HEK293 (cell line): ENCODE measurements at regions not wholly inside any gene's neighbourhood (a gene's known extent, or its start where the extent isn't known, plus 50 kb on each side); places are given as distances from the start of the nearest gene placed in this dataset.

ENCODE experiments used
- CTCF ChIA-PET: fragments of 350-600 bp; formaldehyde crosslinking; extraction: SDS; loops from one replicate; lab custom pipeline; 2021; ENCODE audit warnings: antibody characterized with exemption; lab: Yijun Ruan, JAX
- POLR2A ChIA-PET: fragments of 300-600 bp; formaldehyde crosslinking; extraction: SDS; loops from one replicate; lab custom pipeline; 2020; ENCODE audit warnings: antibody characterized with exemption, inconsistent platforms; lab: Yijun Ruan, JAX
- H3K27ac ChIP-seq: fragments of 200-500 bp; sonication (Bioruptor generic); 2 replicates; pipeline ENCODE4 v1.5.1; 2014; ENCODE audit warnings: low read depth, low read length, control low read depth, inconsistent platforms; ENCODE audit errors: extremely low read depth
- H3K36me3 ChIP-seq, 2 experiments: fragments of 200-500 bp in 1 of 2; sonication (Bioruptor generic) in 1 of 2; 1 replicate in 1 of 2; 2 replicates in 1 of 2; pipeline ENCODE4 v1.5.1; 2014 to 2017; ENCODE audit warnings: inconsistent platforms in 2 of 2, low read length in 2 of 2; ENCODE audit not compliant: control insufficient read depth in 2 of 2, insufficient read depth in 1 of 2
- H3K4me1 ChIP-seq: fragments of 200-500 bp; sonication (Bioruptor generic); 2 replicates; pipeline ENCODE4 v1.5.1; 2014; ENCODE audit warnings: mild to moderate bottlenecking, low read length, inconsistent platforms; ENCODE audit not compliant: control insufficient read depth, insufficient read depth
- H3K4me3 ChIP-seq: 2 replicates; pipeline ENCODE4 v1.5.1; 2011; ENCODE audit warnings: low read depth, mild to moderate bottlenecking, control low read depth, low read length, moderate library complexity
- H3K9me3 ChIP-seq: fragments of 200-500 bp; sonication (Bioruptor generic); 2 replicates; pipeline ENCODE4 v1.5.1; 2014; ENCODE audit warnings: low read depth, low read length, inconsistent platforms; ENCODE audit not compliant: control insufficient read depth, insufficient read depth
- GLI4 ChIP-seq: fragments of 450-650 bp; formaldehyde crosslinking; IDR thresholded peaks from 2 replicates; pipeline ENCODE4 v1.5.1; 2016; ENCODE audit warnings: missing biosample characterization, missing genetic modification characterization
- KLF1 ChIP-seq: fragments of 450-650 bp; formaldehyde crosslinking; IDR thresholded peaks from 2 replicates; pipeline ENCODE4 v1.5.1; 2016; ENCODE audit warnings: missing biosample characterization, missing genetic modification characterization
- KLF10 ChIP-seq: fragments of 450-650 bp; IDR thresholded peaks from 2 replicates; pipeline ENCODE4 v1.5.1; 2018; ENCODE audit warnings: missing biosample characterization, mild to moderate bottlenecking, missing genetic modification characterization
- KLF16 ChIP-seq: fragments of 450-650 bp; formaldehyde crosslinking; IDR thresholded peaks from 2 replicates; pipeline ENCODE4 v1.5.1; 2017; ENCODE audit warnings: missing biosample characterization, missing genetic modification characterization
- ZBTB48 ChIP-seq: fragments of 450-650 bp; formaldehyde crosslinking; IDR thresholded peaks from 2 replicates; pipeline ENCODE4 v1.5.1; 2016; ENCODE audit warnings: missing biosample characterization, missing genetic modification characterization
- ZBTB7A ChIP-seq: fragments of 450-650 bp; formaldehyde crosslinking; IDR thresholded peaks from 2 replicates; pipeline ENCODE4 v1.5.1; 2016; ENCODE audit warnings: low read depth, missing biosample characterization, missing genetic modification characterization
- ZFHX2 ChIP-seq: fragments of 450-650 bp; formaldehyde crosslinking; conservative IDR thresholded peaks from 2 replicates; pipeline ENCODE4 v1.5.1; 2016; ENCODE audit warnings: missing biosample characterization, missing genetic modification characterization
- ZIC2 ChIP-seq: fragments of 450-650 bp; formaldehyde crosslinking; IDR thresholded peaks from 2 replicates; pipeline ENCODE4 v1.5.1; 2016; ENCODE audit warnings: missing biosample characterization, missing genetic modification characterization
- ZNF223 ChIP-seq: fragments of 450-650 bp; formaldehyde crosslinking; IDR thresholded peaks from 2 replicates; pipeline ENCODE4 v1.5.1; 2016; ENCODE audit warnings: missing biosample characterization, missing genetic modification characterization
- ZNF274 ChIP-seq, 2 experiments: fragments of 200-500 bp in 1 of 2; fragments of 450-650 bp in 1 of 2; sonication (Bioruptor generic) in 1 of 2; formaldehyde crosslinking in 1 of 2; IDR thresholded peaks; 2 replicates each; pipeline versions ENCODE4 v1.5.1 to v1.6.1; 2014 to 2016; ENCODE audit warnings: borderline replicate concordance in 1 of 2, inconsistent platforms in 1 of 2, low read length in 1 of 2, missing biosample characterization in 1 of 2, missing genetic modification characterization in 1 of 2
- ZNF335 ChIP-seq: fragments of 450-650 bp; formaldehyde crosslinking; conservative IDR thresholded peaks from 2 replicates; pipeline ENCODE4 v1.5.1; 2016; ENCODE audit warnings: missing biosample characterization, missing genetic modification characterization
- ZNF350 ChIP-seq: fragments of 450-650 bp; formaldehyde crosslinking; IDR thresholded peaks from 2 replicates; pipeline ENCODE4 v1.5.0; 2017; ENCODE audit warnings: missing biosample characterization, mild to moderate bottlenecking, missing genetic modification characterization
- ZNF404 ChIP-seq: fragments of 450-650 bp; formaldehyde crosslinking; IDR thresholded peaks from 2 replicates; pipeline ENCODE4 v1.5.1; 2017; ENCODE audit warnings: missing biosample characterization, missing genetic modification characterization
- ZNF433 ChIP-seq: fragments of 450-650 bp; formaldehyde crosslinking; IDR thresholded peaks from 2 replicates; pipeline ENCODE4 v1.5.1; 2016; ENCODE audit warnings: missing biosample characterization, missing genetic modification characterization, low read depth
- ZNF549 ChIP-seq: fragments of 450-650 bp; IDR thresholded peaks from 2 replicates; pipeline ENCODE4 v1.5.1; 2018; ENCODE audit warnings: missing biosample characterization, missing genetic modification characterization, mild to moderate bottlenecking, inconsistent platforms, moderate library complexity
- ZNF623 ChIP-seq: fragments of 450-650 bp; formaldehyde crosslinking; IDR thresholded peaks from 2 replicates; pipeline ENCODE4 v1.5.1; 2016; ENCODE audit warnings: missing biosample characterization, missing genetic modification characterization
- ZNF626 ChIP-seq: fragments of 450-650 bp; sonication (Bioruptor Pico); formaldehyde crosslinking; IDR thresholded peaks from 2 replicates; pipeline ENCODE4 v1.5.1; 2018; ENCODE audit warnings: missing biosample characterization, missing genetic modification characterization, inconsistent platforms
- ZNF658 ChIP-seq: fragments of 450-650 bp; formaldehyde crosslinking; IDR thresholded peaks from 2 replicates; pipeline ENCODE4; 2016; ENCODE audit warnings: missing biosample characterization, missing genetic modification characterization
- ZNF776 ChIP-seq: fragments of 450-650 bp; formaldehyde crosslinking; IDR thresholded peaks from 2 replicates; pipeline ENCODE4 v1.5.0; 2017; ENCODE audit warnings: missing biosample characterization, missing genetic modification characterization, borderline replicate concordance
- ZNF785 ChIP-seq: fragments of 450-650 bp; formaldehyde crosslinking; IDR thresholded peaks from 2 replicates; pipeline ENCODE4 v1.5.1; 2016; ENCODE audit warnings: missing biosample characterization, missing genetic modification characterization
- ZXDB ChIP-seq: fragments of 450-650 bp; formaldehyde crosslinking; IDR thresholded peaks from 2 replicates; pipeline ENCODE4 v1.5.1; 2016; ENCODE audit warnings: missing biosample characterization, missing genetic modification characterization
- TF ChIP-seq, protein P1 (sequence below): sonication (generic); formaldehyde crosslinking; IDR thresholded peaks from 2 replicates; pipeline ENCODE4 v1.8.1; 2022; ENCODE audit warnings: mild to moderate bottlenecking, moderate library complexity, missing genetic modification reagents
- TF ChIP-seq, protein P2 (sequence below): fragments of 450-650 bp; formaldehyde crosslinking; IDR thresholded peaks from 2 replicates; pipeline ENCODE4 v1.5.1; 2016; ENCODE audit warnings: missing biosample characterization, missing genetic modification characterization, low read depth
- TF ChIP-seq, protein P3 (sequence below): fragments of 450-650 bp; formaldehyde crosslinking; IDR thresholded peaks from 2 replicates; pipeline ENCODE4 v1.5.1; 2017; ENCODE audit warnings: missing biosample characterization, missing genetic modification characterization

DNA sequence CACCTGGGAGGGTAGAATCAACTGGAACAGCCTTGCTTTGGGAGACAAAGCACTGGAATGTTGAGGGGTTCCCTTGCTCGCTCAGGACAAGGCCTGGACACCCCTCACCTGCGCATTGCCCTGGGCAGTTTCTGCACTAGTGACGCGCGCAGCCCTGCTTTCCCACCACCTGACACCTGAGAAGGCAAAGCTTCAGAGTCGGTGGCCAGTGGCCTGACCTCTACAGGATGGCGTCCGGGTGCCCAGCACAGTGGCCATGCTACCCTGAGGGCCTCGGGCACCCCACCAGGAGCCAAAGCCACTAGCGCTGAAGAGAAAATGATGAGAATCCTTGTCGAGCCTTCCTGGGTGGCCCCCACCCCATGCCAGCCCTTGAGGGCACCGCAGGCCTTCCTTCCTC is 161.3 kb downstream of the OLFM1 start:
- no peaks in the 10 kb centered on the region for H3K4me1 ChIP-seq
- no peak overlapping the region for H3K4me3 ChIP-seq
- ChIA-PET CTCF (interaction anchor here (0.6 kb wide), 1 partner anchor 35 kb away, joined by 3 read pairs; no protein-coding TSS in a partner anchor), POLR2A (no interaction called here)
- no peak for TF ChIP-seq ZNF223 (tag by site-specific recombination)
- H3K27ac ChIP-seq: no peak overlapping the region
- no peaks in the 10 kb centered on the region for H3K36me3 ChIP-seq
- no peaks in the 10 kb centered on the region for H3K9me3 ChIP-seq

DNA sequence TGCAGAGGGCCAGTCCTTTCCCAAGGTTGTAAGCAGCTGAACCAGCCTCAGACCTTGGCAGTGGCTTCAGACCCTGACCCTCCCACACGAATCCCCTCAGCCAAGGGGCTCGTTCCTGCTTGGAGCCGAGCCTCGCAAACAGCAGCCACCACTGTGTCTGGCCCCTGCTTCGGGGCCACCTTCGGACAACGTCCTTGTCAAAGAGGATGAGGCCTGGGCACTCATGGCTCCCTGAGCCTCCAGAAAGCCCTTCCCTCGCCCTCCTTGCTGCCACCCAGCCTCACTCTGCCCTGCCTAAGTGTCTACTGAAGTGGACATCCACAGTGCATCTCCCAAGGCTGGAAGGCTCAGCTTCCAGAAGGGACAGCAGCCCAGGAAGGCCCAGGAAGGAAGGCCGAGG is 161.7 kb downstream of the OLFM1 start:
- H3K9me3 ChIP-seq: no peaks in the 10 kb centered on the region
- no peak overlapping the region for H3K27ac ChIP-seq
- no peaks in the 10 kb centered on the region for H3K4me1 ChIP-seq
- H3K4me3 ChIP-seq: no peak overlapping the region
- TF ChIP-seq ZNF785 (no peak), ZBTB48 (no peak), ZNF350 (no peak), ZNF274 (IDR thresholded peaks at IDR 0.05; ENCODE audit: low read length) (no peak), ZNF274 (tag by site-specific recombination; IDR thresholded peaks at IDR 0.05; ENCODE audit: borderline replicate concordance) (no peak), ZNF433 (tag by site-specific recombination) (no peak), ZNF626 (tag by site-specific recombination) (no peak), ZFHX2 (tag by site-specific recombination) (no peak), ZNF658 (tag by site-specific recombination) (no peak), ZNF623 (tag by site-specific recombination) (no peak), KLF10 (tag by site-specific recombination) (no peak), KLF16 (tag by site-specific recombination) (no peak), ZNF404 (tag by site-specific recombination) (no peak)
- ChIA-PET CTCF (no interaction called here), POLR2A (no interaction called here)
- no peaks in the 10 kb centered on the region for H3K36me3 ChIP-seq

DNA sequence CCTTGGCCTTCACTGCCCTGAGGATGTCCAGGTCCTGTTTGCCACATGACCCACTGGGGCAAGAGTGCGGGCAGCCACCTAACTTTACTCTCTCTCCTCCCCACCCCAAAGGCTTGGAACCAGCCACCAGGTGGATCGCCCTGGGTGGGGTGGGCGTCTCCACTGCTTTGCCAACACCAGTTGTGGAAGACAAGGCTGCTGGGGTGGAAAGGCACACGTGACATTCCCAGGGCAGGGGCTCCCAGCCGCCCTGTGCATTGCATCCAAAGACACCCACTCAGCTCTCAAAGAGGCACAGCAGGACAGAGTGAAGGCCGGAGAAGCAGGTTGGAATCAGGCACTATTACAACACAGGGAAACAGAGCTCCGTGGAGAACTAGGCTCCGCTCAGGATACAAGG is 162.2 kb downstream of the OLFM1 start:
- Histone ChIP-seq H3K4me1 (no peaks in the 10 kb centered on the region), H3K27ac (no peak overlapping the region), H3K36me3 (no peaks in the 10 kb centered on the region), H3K9me3 (no peaks in the 10 kb centered on the region), H3K4me3 (no peak overlapping the region)
- TF ChIP-seq ZNF350 (no peak), KLF1 (tag by site-specific recombination) (peak; percentile 46; the same call in 1 of the 2 replicates)
- ChIA-PET CTCF (no interaction called here), POLR2A (no interaction called here)

DNA sequence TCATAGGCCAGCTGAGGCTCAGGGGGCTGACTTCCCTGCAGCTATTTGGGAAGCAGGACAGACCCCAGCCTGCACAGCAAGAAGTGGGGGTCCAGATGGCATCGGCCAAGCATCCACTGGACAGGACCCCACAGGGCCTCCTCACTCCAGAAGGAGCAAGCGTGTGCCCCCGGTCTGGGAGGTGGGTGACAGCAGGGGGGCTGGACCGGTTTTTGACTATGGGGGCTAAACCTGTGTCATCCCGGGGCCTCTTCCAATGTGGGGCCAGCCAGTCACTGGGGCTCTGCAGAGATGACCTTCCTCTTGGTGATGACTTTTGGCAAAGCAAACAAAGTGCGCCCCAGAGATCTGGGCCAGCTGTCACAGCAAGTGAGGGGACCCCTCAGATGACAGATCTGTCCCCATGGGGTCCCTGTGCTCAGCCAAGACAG is 163.9 kb downstream of the OLFM1 start:
- H3K27ac ChIP-seq: no peak overlapping the region
- POLR2A ChIA-PET: no interaction called here
- TF ChIP-seq ZNF776 (tag by site-specific recombination) (no peak), KLF1 (tag by site-specific recombination) (no peak), ZNF549 (tag by site-specific recombination) (no peak), ZNF335 (tag by site-specific recombination) (no peak), ZXDB (tag by site-specific recombination) (no peak), ZIC2 (tag by site-specific recombination) (no peak), GLI4 (tag by site-specific recombination) (no peak), ZBTB7A (no peak)
- TF ChIP-seq, protein P1, sequence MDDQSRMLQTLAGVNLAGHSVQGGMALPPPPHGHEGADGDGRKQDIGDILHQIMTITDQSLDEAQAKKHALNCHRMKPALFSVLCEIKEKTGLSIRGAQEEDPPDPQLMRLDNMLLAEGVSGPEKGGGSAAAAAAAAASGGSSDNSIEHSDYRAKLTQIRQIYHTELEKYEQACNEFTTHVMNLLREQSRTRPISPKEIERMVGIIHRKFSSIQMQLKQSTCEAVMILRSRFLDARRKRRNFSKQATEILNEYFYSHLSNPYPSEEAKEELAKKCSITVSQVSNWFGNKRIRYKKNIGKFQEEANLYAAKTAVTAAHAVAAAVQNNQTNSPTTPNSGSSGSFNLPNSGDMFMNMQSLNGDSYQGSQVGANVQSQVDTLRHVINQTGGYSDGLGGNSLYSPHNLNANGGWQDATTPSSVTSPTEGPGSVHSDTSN (CRISPR knock-in tag): no peak
- TF ChIP-seq, protein P2, sequence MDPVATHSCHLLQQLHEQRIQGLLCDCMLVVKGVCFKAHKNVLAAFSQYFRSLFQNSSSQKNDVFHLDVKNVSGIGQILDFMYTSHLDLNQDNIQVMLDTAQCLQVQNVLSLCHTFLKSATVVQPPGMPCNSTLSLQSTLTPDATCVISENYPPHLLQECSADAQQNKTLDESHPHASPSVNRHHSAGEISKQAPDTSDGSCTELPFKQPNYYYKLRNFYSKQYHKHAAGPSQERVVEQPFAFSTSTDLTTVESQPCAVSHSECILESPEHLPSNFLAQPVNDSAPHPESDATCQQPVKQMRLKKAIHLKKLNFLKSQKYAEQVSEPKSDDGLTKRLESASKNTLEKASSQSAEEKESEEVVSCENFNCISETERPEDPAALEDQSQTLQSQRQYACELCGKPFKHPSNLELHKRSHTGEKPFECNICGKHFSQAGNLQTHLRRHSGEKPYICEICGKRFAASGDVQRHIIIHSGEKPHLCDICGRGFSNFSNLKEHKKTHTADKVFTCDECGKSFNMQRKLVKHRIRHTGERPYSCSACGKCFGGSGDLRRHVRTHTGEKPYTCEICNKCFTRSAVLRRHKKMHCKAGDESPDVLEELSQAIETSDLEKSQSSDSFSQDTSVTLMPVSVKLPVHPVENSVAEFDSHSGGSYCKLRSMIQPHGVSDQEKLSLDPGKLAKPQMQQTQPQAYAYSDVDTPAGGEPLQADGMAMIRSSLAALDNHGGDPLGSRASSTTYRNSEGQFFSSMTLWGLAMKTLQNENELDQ (tag by site-specific recombination): no peak
- TF ChIP-seq, protein P3, sequence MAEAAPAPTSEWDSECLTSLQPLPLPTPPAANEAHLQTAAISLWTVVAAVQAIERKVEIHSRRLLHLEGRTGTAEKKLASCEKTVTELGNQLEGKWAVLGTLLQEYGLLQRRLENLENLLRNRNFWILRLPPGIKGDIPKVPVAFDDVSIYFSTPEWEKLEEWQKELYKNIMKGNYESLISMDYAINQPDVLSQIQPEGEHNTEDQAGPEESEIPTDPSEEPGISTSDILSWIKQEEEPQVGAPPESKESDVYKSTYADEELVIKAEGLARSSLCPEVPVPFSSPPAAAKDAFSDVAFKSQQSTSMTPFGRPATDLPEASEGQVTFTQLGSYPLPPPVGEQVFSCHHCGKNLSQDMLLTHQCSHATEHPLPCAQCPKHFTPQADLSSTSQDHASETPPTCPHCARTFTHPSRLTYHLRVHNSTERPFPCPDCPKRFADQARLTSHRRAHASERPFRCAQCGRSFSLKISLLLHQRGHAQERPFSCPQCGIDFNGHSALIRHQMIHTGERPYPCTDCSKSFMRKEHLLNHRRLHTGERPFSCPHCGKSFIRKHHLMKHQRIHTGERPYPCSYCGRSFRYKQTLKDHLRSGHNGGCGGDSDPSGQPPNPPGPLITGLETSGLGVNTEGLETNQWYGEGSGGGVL: no peak

More for the DNA sequence above, 163.9 kb downstream of the OLFM1 start:
- Histone ChIP-seq H3K4me3 (no peak overlapping the region), H3K36me3 (no peaks in the 10 kb centered on the region), H3K4me1 (no peaks in the 10 kb centered on the region), H3K9me3 (no peaks in the 10 kb centered on the region)
- CTCF ChIA-PET: interaction anchor here (0.7 kb wide), 1 partner anchor 161 kb away, joined by 3 read pairs; no protein-coding TSS in a partner anchor
